Activated T-cell treated with anti-CD3 and anti-CD28 coated beads, Interleukin-2, amount 50 U/mL, for 72 hours (primary cell): ENCODE measurements at regions not wholly inside any gene's neighbourhood (a gene's known extent, or its start where the extent isn't known, plus 50 kb on each side); places are given as distances from the start of the nearest gene placed in this dataset.
A peak's percentile ranks its signal among the peaks of the same experiment; 100 is the strongest.
"Not testable (repeated sequence)": the region's sequence is repeated elsewhere in the genome, so short reads cannot be mapped to it uniquely, and the experiment has no call there.

ENCODE experiments used
- ATAC-seq, 2 donors: fragments of 150-1000 bp; cut with Tn5 transposase; replicated peaks in 1 of 2; 2 replicates each; pipeline ENCODE4 v1.10.0; 2021; ENCODE audit warnings: moderate library complexity in 2 of 2, mild to moderate bottlenecking in 1 of 2
- DNase-seq, 2 donors: peaks; one replicate each; pipeline ENCODE4 v3.0.0; 2021 to 2022; ENCODE audit warnings: mixed read lengths in 1 of 2
- H3K27ac Mint-ChIP-seq: one replicate; pipeline ENCODE4 v1.8.0; 2022; ENCODE audit warnings: mild to moderate bottlenecking, moderate library complexity, mixed read lengths
- H3K27me3 Mint-ChIP-seq: one replicate; pipeline ENCODE4 v1.8.0; 2022; ENCODE audit warnings: low read depth, mixed read lengths
- H3K36me3 Mint-ChIP-seq, 2 donors: one replicate each; pipeline ENCODE4 v1.8.0; 2022; ENCODE audit warnings: mixed read lengths in 2 of 2, mild to moderate bottlenecking in 1 of 2; ENCODE audit not compliant: insufficient read depth in 2 of 2
- H3K4me1 Mint-ChIP-seq: one replicate; pipeline ENCODE4 v1.8.0; 2022; ENCODE audit warnings: low read depth, mixed read lengths
- H3K4me3 Mint-ChIP-seq, 2 donors: one replicate each; pipeline ENCODE4 v1.8.0; 2022; ENCODE audit warnings: mild to moderate bottlenecking in 2 of 2, mixed read lengths in 2 of 2, moderate library complexity in 2 of 2
- H3K9me3 Mint-ChIP-seq, 2 donors: one replicate each; pipeline ENCODE4 v1.8.0; 2022; ENCODE audit warnings: mixed read lengths in 2 of 2

- Mint-ChIP-seq H3K4me1 (no peaks in the 10 kb centered on the region), H3K4me3 (no peak overlapping the region), H3K9me3 (no peaks in the 10 kb centered on the region), H3K27ac (no peak overlapping the region), H3K27me3 (no peaks in the 10 kb centered on the region), H3K36me3 (no peaks in the 10 kb centered on the region)
- ATAC-seq (no peak), DNase-seq (no peak)
Measured at GRCh38 chr3:4063916-4064574, 239.1 kb upstream of the SETMAR start.

GRCh38 chr3:4065085-4065484 lies 238.1 kb upstream of the SETMAR start:
- no peak for DNase-seq
- Mint-ChIP-seq H3K36me3 (no peaks in the 10 kb centered on the region), H3K4me1 (no peaks in the 10 kb centered on the region), H3K9me3 (no peaks in the 10 kb centered on the region), H3K27me3 (no peaks in the 10 kb centered on the region), H3K4me3 (no peak overlapping the region), H3K27ac (no peak overlapping the region)
- ATAC-seq: no peak

DNA sequence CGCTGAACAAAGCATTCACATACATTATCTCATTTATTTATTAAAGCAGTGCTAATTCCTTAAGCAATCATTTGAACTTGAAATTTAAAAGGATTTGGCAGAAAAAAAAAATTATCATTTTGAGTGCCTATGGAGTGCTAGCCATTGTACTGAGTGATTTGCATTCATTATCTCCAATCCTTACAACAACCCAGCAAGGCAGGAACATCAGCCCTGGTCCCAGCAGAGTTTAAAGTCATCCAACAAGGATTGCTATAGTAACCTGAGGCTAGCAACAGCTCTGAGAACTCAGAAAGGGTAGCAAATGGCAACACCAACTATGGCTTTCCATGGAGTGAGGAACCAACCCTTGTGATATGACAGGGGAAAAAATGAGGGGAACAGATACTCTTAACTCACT lies 237.6 kb upstream of the SETMAR start:
- DNase-seq (no peak), ATAC-seq (no peak)
- Mint-ChIP-seq H3K27ac (no peak overlapping the region), H3K27me3 (no peaks in the 10 kb centered on the region), H3K4me1 (no peaks in the 10 kb centered on the region), H3K9me3 (no peaks in the 10 kb centered on the region), H3K36me3 (no peaks in the 10 kb centered on the region), H3K4me3 (no peak overlapping the region)

GRCh38 chr3:4067893-4068292 lies 235.3 kb upstream of the SETMAR start:
- Mint-ChIP-seq H3K4me3 (no peak overlapping the region), H3K4me1 (no peaks in the 10 kb centered on the region), H3K27me3 (no peaks in the 10 kb centered on the region), H3K9me3 (peaks cover 5% of the 10 kb centered on the region in 2 donors), H3K36me3 (peaks cover 2 to 3% of the 10 kb centered on the region in 2 donors), H3K27ac (no peak overlapping the region)
- ATAC-seq (no peak), DNase-seq (no peak)

DNA sequence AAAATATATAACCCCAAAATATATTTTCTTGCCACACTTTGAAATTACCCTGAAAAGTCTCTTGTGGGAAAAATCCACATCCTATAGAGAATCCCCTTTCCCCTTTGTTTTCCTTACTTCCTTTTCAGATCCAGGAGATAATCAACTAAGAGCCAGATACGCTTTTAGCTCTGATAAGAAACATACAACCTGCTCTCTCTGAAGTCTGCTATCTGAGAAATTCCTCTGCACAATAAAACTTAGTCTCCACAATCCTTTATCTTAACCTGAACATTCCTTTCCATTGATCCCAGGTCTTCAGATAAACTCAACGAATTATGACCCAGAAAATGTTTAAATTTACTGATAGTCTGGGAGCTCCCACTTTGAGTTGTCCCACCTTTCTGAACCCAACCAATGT lies 233.4 kb upstream of the SETMAR start:
- Mint-ChIP-seq H3K27ac (no peak overlapping the region), H3K36me3 (peaks cover 2 to 3% of the 10 kb centered on the region in 2 donors), H3K4me3 (no peak overlapping the region), H3K9me3 (peaks cover 5 to 7% of the 10 kb centered on the region in 2 donors), H3K27me3 (no peaks in the 10 kb centered on the region), H3K4me1 (no peaks in the 10 kb centered on the region)
- ATAC-seq (no peak), DNase-seq (no peak)

DNA sequence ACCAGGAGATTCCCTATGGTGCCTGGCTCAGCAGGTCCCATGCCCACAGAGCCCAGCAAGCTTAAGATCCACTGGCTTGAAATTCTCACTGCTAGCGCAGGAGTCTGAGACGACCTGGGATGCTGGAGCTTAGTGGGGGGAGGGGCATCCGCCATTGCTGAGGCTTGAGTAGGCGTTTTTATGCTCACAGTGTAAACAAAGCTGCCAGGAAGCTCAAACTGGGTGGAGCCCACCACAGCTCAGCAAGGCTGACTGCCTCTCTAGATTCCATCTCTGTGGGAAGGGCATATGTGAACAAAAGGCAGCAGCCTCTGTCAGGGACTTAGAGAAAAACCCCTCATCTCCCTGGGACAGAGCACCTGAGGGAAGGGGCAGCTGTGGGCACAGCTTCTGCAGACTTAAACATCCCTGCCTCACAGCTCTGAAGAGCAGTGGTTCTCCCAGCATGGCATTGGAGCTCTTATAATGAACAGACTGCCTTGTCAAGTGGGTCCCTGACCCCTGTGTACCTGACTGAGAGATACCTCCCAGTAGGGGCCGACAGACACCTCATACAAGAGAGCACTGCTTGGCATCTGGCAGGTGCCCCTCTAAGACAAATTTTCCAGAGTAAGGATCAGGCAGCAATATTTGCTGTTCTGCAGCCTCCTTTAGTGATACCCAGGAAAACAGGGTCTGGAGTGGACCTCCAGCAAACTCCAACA lies 231.5 kb upstream of the SETMAR start:
- H3K4me1 Mint-ChIP-seq: no peaks in the 10 kb centered on the region
- peak in 1 of 2 donors; percentile 8 for DNase-seq
- no peak overlapping the region for H3K4me3 Mint-ChIP-seq
- peaks cover 2 to 6% of the 10 kb centered on the region in 2 donors for H3K36me3 Mint-ChIP-seq
- H3K9me3 Mint-ChIP-seq: peaks cover 5 to 11% of the 10 kb centered on the region in 2 donors
- no peak overlapping the region for H3K27ac Mint-ChIP-seq
- no peak for ATAC-seq
- no peaks in the 10 kb centered on the region for H3K27me3 Mint-ChIP-seq

DNA sequence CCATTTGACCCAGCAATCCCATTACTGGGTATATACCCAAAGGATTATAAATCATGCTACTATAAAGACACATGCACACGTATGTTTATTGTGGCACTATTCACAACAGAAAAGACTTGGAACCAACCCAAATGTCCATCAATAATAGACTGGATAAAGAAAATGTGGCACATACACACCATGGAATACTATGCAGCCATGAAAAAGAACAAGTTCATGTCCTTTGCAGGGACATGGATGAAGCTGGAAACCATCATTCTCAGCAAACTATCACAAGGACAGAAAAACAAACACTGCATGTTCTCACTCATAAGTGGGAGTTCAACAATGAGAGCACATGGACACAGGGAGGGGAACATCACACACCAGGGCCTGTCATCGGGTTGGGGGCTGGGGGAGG lies 225.9 kb upstream of the SETMAR start:
- H3K36me3 Mint-ChIP-seq, H3K4me3 Mint-ChIP-seq, H3K27me3 Mint-ChIP-seq, DNase-seq, H3K4me1 Mint-ChIP-seq, H3K27ac Mint-ChIP-seq, ATAC-seq: not testable (repeated sequence)
- H3K9me3 Mint-ChIP-seq: peaks cover 5 to 13% of the 10 kb centered on the region in 2 donors

DNA sequence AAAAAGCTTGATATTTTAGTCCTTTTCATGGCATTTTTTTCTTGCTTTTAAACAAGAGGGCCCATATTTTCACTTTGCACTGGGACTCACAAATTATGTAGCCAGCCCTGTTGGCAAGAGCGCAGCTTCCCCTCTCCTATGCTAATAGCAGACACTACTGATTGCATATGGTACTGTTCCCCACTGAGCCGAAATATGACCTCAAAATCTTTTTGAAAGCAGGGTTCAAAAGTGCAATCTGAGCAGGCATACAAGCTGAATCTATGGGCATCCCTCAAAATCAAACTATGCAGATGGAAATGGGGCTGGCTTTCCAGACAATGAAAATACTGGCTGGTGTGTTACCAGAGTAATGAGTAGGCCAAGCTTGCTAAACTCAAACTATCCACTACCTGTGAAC lies 225.2 kb upstream of the SETMAR start:
- Mint-ChIP-seq H3K4me1 (peaks cover 5% of the 10 kb centered on the region), H3K36me3 (peaks cover 0 to 3% of the 10 kb centered on the region in 2 donors), H3K4me3 (no peak overlapping the region), H3K27ac (no peak overlapping the region), H3K27me3 (no peaks in the 10 kb centered on the region), H3K9me3 (peaks cover under 1 to 9% of the 10 kb centered on the region in 2 donors)
- no peak for DNase-seq
- no peak for ATAC-seq

DNA sequence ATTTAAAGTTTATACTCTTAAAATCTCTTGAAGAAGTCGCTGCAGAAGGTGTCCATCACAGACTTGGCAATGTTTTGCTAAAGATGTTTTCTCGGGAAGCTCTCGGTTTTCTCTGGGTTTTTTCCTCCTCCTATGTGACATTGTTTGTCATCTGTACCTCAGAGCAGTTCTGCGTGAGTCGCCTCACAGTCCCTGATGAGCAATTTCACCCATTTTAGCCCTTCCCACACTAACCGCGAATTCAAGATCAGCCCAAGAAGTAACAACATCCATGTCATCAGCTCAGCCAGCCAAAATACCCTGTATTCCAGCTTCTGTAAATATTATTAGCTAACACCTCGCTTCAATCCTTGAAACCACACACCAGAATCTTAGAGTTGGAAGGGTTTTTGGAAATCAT lies 224.3 kb upstream of the SETMAR start:
- H3K4me3 Mint-ChIP-seq: no peak overlapping the region
- peaks cover 5% of the 10 kb centered on the region for H3K4me1 Mint-ChIP-seq
- H3K9me3 Mint-ChIP-seq: peaks cover 0 to 9% of the 10 kb centered on the region in 2 donors
- peak; percentile 32 to 53 for ATAC-seq
- no peak overlapping the region for H3K27ac Mint-ChIP-seq
- peak in 1 of 2 donors; percentile 7 for DNase-seq
- peaks cover 0 to 3% of the 10 kb centered on the region in 2 donors for H3K36me3 Mint-ChIP-seq
- H3K27me3 Mint-ChIP-seq: no peaks in the 10 kb centered on the region

DNA sequence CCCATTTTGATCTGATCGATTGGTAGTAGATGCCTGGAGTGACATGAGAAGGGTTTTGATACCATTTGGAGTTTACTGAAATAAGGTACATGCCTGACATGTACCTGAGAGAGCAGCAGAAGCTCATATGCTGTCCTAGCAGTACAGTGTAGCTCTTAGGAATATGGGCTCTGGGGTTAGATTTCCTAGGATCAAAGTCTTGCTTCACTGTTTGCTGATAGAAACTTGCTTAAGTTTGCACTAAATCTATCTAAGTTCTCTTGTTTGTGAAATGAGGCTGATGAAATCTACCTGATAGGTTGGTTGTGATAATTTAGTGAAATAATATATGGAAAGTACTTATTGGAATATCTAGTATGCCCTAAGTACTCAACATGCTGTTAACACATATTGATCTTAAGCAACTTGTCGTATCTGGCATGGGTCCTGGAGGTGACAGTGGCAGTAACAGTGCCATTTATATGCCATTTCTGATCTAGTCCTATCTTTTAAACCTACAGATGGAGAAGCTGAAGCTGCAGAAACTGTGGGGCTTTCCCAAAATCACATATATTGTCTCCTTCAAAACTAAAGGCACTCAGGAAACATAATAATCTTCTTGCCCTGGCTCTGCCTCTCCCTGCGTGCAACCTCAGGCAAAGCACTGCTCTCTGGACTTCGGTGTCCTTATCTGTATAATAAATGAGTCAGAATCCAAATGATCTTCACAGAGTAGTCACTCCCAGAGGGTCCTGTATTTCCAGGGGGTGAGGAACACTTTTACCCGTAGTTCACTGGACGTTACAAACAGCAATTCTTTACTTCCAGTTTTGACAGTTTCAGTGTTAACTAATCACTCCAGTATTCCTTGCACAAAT lies 223.6 kb upstream of the SETMAR start:
- Mint-ChIP-seq H3K4me1 (peaks cover 5% of the 10 kb centered on the region), H3K27me3 (no peaks in the 10 kb centered on the region), H3K27ac (no peak overlapping the region), H3K4me3 (no peak overlapping the region), H3K36me3 (peaks cover 0 to 3% of the 10 kb centered on the region in 2 donors), H3K9me3 (peaks cover 0 to 6% of the 10 kb centered on the region in 2 donors)
- DNase-seq (no peak), ATAC-seq (no peak)

GRCh38 chr3:4083225-4084015 lies 219.7 kb upstream of the SETMAR start:
- Mint-ChIP-seq H3K4me3 (no peak overlapping the region), H3K9me3 (no peaks in the 10 kb centered on the region), H3K27me3 (no peaks in the 10 kb centered on the region), H3K36me3 (no peaks in the 10 kb centered on the region), H3K27ac (no peak overlapping the region), H3K4me1 (peaks cover 5% of the 10 kb centered on the region)
- ATAC-seq (no peak), DNase-seq (no peak)

DNA sequence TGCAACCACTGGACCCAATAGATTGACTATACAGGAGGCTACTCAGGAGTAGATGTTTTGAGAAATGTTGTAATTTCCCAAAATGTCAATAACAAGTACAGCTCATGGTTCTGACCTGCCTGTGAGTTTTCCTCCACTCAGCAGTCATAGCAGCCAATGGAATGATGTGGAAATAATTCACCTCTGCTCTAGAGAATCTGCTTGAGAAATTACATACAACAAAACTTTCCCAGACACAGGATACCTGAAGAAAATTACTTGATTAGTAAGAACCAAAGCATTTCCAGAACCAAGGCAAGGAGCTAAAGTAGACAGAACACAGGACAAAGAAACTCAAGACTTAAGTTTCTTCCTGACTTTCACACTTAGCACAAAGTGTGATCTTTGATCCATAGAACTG lies 218.9 kb upstream of the SETMAR start:
- Mint-ChIP-seq H3K36me3 (no peaks in the 10 kb centered on the region), H3K27me3 (no peaks in the 10 kb centered on the region), H3K4me3 (no peak overlapping the region), H3K27ac (no peak overlapping the region), H3K4me1 (no peaks in the 10 kb centered on the region), H3K9me3 (no peaks in the 10 kb centered on the region)
- ATAC-seq: no peak
- DNase-seq: no peak
